ENCODE measurements at regions not wholly inside any gene's neighbourhood (a gene's known extent, or its start where the extent isn't known, plus 50 kb on each side); places are given as distances from the start of the nearest gene placed in this dataset.
"Not testable (repeated sequence)": the region's sequence is repeated elsewhere in the genome, so short reads cannot be mapped to it uniquely, and the experiment has no call there.

DNA sequence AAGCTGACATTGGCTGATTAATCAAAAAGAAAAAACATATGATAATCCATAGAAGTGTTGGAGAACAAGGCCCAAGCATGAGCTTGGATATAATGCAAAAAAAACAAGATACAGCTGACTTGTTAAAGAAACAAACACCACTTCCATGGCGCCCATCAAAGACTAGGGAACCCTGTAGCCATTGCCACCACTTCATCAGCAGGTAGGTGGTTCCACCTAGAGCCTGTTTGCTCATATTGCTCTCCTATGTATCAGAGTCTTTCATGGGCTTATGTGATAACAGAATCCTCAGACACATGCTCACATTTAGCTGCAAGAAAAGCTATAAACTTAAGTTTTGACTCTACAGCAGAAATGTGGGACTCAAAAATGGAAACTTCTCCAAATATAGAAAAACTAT lies 2179.9 kb downstream of the EPHA3 start:
- not testable (repeated sequence) for H3K4me1 Mint-ChIP-seq; H3K36me3 Mint-ChIP-seq; H3K4me3 Mint-ChIP-seq; H3K27me3 Mint-ChIP-seq (ENCODE audit: low read depth in 3 of 3); DNase-seq; H3K27ac Mint-ChIP-seq
- H3K9me3 Mint-ChIP-seq = peaks cover 17 to 47% (median 24%) of the 10 kb centered on the region in 6 donors

DNA sequence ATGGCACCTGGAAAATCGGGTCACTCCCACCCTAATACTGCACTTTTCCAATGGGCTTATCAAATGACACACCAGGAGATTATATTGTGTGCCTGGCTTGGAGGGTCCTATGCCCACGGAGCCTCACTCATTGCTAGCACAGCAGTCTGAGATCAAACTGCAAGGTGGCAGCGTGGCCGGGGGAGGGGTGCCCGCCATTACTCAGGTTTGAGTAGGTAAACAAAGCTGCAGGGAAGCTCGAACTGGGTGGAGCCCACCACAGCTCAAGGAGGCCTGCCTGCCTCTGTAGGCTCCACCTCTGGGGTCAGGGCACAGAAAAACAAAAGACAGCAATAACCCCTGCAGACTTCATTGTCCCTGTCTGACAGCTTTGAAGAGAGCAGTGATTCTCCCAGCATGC lies 2184.0 kb downstream of the EPHA3 start:
- H3K4me3 Mint-ChIP-seq; DNase-seq; H3K36me3 Mint-ChIP-seq; H3K27ac Mint-ChIP-seq; H3K27me3 Mint-ChIP-seq (ENCODE audit: low read depth in 3 of 3); H3K4me1 Mint-ChIP-seq: not testable (repeated sequence)
- peaks cover 26 to 70% (median 51%) of the 10 kb centered on the region in 6 donors for H3K9me3 Mint-ChIP-seq

All from immature natural killer cell (primary cell).